Left colon (tissue), 2 donors: ENCODE measurements at regions not wholly inside any gene's neighbourhood (a gene's known extent, or its start where the extent isn't known, plus 50 kb on each side); places are given as distances from the start of the nearest gene placed in this dataset.
"Not testable (repeated sequence)": the region's sequence is repeated elsewhere in the genome, so short reads cannot be mapped to it uniquely, and the experiment has no call there.

ENCODE experiments used
- ATAC-seq: fragments of 200-7000 bp; cut with Tn5 transposase; one replicate; pipeline ENCODE4 v1.9.1; 2020; ENCODE audit warnings: mild to moderate bottlenecking, moderate library complexity
- DNase-seq, 2 donors: peaks; one replicate each; pipeline ENCODE4 v3.0.0-alpha.2; 2020
- intact Hi-C, 2 donors: fragments of 100-400 bp; cut with DNase I in 1 of 2; cut with micrococcal nuclease in 1 of 2; formaldehyde crosslinking; loops; one replicate each; pipeline versions ENCODE4 v1.11.2 to v1.14.0; 2022; cut with DNase I, micrococcal nuclease
- donor health status: DM: no; HTN: no; CAD: no.
- donor health status: DM: yes; HTN: yes; CAD: no.

DNA sequence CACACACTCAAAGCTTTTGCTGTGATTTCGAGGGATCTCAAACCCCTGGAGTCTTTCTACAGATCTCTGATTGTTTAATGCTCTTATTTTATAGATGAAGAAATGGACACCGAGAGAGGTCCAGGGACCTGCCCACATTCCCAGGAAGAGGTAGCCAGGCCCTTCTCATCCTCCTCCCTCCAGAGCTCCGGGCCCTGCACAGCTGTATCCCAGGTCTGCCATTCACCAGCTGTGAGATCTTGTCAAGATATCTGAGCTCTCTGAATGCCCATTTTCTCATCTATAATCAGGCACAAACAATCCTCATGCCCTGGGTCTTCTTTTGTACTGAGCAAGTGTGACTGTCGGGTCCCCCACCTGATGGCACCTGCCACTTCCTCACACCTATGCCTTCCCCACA is 98.2 kb upstream of the ALX4 start:
- no peak for ATAC-seq

GRCh38 chr11:44408711-44409470 is 99.0 kb upstream of the ALX4 start:
- intact Hi-C loops, result no loop called here
- no peak for DNase-seq

More for the DNA sequence above, 98.2 kb upstream of the ALX4 start:
- intact Hi-C loops, result no loop called here
- no peak for DNase-seq

GRCh38 chr11:44409558-44410236 is 99.8 kb upstream of the ALX4 start:
- no peak for ATAC-seq
- intact Hi-C loops, result no loop called here
- no peak for DNase-seq

More at GRCh38 chr11:44408711-44409470, 99.0 kb upstream of the ALX4 start:
- no peak for ATAC-seq

- DNase-seq (no peak), ATAC-seq (no peak)
- intact Hi-C loops, result no loop called here
Measured at GRCh38 chr11:44416776-44417175, 106.8 kb upstream of the ALX4 start.

DNA sequence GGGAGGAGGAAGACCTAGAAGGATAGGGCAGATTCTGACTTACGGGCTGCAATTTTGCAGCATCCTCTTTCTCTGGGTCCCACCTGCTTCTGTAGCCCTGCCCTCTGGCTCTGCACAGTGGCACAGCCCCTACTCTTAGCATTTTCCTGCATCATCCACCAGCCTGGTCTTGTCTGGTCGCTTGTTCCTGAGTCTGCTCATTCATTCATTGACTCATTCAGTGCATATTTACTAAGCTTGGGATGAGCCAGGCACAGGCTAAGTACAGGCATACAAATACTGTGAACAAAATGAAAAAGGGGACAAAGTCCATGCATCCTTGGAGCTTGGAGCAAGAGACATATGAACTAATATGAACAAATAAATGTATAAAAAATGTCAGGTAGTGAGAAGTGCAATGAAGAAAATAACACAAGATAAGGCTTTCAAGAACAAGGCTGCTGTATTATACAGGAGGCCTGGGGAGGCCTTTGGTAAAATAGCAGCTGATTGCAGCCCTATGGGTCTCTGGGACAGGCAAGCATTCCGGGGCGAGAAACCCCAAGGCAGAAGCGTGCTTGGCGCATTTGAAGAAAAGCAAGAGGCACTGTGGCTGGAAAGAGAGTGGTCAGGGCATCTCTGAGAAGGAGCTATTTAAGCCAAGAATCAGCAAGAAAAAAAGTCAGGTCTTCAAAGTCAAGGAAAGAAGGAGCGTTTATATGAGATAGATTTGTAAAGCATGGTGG is 108.0 kb upstream of the ALX4 start:
- intact Hi-C loops, result no loop called here

GRCh38 chr11:44418456-44418830 is 108.5 kb upstream of the ALX4 start:
- ATAC-seq (no peak), DNase-seq (no peak)
- intact Hi-C loops, result no loop called here

More for the DNA sequence above, 108.0 kb upstream of the ALX4 start:
- DNase-seq (no peak), ATAC-seq (no peak)

- DNase-seq (no peak), ATAC-seq (no peak)
- intact Hi-C loops, result no loop called here
Measured at GRCh38 chr11:44421090-44421675, 111.2 kb upstream of the ALX4 start.

- DNase-seq, result no peak
- intact Hi-C loops, result no loop called here
- no peak for ATAC-seq
Measured at GRCh38 chr11:44423289-44423688, 113.3 kb upstream of the ALX4 start.

DNA sequence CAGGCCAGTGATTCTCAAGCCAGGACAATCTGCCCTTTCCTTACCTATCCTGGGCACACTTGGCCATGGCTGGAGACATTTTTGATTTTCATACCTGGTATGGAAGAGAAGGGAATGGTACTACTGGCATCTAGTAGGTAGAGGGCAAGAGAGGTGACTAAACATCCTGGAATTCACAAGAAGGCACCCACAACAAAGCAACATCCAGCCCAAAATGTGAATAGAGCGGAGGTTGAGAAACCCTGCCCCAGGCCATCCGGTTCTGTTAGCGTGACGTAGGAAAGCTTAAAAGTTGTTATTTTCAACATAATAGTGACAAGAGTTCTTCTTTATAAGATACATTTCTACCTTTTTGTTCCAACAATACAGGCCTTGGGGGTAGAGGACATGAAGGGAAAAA is 114.9 kb upstream of the ALX4 start:
- DNase-seq, result no peak
- no peak for ATAC-seq
- intact Hi-C loops, result no loop called here

- intact Hi-C loops, result no loop called here
- no peak for DNase-seq
- no peak for ATAC-seq
Measured at GRCh38 chr11:44426119-44426518, 116.2 kb upstream of the ALX4 start.

GRCh38 chr11:44426958-44427357 is 117.0 kb upstream of the ALX4 start:
- intact Hi-C loops, result no loop called here
- DNase-seq, result no peak
- no peak for ATAC-seq

GRCh38 chr11:44427432-44427831 is 117.5 kb upstream of the ALX4 start:
- ATAC-seq, result no peak
- DNase-seq, result no peak
- intact Hi-C loops, result no loop called here

DNA sequence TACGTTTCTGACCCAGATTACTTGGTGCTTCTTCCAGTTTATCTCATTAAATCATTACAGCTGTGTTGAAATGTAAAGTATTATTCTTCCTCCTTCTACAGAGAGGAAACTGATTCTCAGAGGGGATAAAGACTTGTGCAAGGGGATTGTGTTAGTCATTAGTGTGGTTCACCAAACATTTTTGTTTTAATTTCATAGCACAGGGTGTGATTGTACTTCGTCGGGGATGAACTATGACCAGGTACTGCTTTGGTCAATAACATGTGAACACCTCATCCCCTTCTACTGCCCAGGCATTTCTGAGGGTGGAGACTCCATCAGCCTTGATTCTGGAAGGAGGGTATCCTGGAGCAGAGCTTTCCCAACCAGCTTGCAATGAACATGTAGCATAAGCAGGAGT is 120.2 kb upstream of the ALX4 start:
- DNase-seq (no peak), ATAC-seq (no peak)
- intact Hi-C loops, result no loop called here

GRCh38 chr11:44434191-44434590 is 124.3 kb upstream of the ALX4 start:
- ATAC-seq (no peak), DNase-seq (no peak)
- intact Hi-C loops, result no loop called here

DNA sequence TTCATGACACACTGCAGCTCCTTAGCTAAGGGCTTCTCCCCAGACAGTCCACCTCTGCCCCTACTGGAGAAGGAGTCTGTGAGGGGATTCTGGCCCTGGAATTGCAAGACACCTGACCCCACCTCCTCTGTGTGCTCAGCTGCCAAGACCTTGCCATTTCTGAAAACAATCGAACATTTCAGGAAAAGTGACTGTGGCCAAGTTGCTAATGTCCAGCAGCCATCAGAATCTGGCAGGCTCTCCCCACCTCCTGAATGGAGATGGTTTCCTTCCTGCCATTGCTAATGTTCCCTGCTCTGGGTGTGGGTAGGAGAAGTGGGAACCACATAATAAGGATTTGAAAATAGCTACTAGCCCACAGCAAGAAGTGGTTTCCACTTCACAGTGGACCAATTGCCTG is 127.2 kb upstream of the ALX4 start:
- ATAC-seq, result no peak
- intact Hi-C loops, result no loop called here
- no peak for DNase-seq

GRCh38 chr11:44442893-44443673 is 122.4 kb upstream of the CD82 start:
- ATAC-seq, intact Hi-C loops: not testable (repeated sequence)

DNA sequence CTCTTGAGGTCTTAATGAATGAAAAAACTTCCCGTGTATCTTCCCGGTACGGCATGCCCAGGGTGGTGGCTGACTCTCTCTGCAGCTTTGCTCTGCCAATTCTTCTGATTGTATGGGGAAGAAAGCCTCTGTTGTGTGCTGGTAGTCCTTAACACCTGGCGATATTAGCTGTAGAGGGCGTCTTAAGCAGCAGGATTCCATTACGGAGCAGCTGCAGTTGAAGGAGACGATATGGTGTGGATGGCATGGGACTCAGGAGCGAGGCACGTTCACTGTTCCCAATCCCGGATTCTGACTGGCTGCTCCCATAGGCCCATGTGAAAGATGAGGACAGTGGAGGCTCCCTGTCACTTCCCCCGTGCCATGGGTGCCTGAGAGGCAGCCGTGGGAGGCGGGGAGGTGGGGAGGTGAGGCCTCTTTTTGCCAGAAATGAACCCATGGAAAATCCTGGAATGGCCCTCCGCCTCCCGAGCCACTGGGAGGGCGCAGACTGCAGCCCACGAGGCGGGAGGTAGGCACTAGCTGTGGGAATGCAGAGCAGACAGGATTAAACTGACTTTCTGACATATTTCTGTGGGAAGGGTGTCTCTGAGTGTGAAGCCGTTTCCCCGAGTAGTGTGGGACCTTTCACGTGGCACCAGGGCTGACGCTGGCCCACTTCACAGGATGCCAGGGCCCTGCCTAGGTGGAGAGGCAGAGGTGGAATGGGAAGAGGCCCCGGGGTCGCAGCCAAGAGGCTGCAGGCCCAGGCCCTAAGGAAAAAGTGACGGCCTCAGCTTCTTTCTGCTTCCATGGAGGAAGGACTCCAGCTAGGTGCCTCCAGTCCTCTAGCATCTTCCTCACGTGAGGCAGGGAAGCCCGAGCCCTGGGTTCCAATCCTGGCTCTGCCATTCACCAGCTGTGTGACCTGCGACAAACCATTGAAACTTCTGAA is 121.4 kb upstream of the CD82 start:
- no peak for DNase-seq
- ATAC-seq, result no peak

More at GRCh38 chr11:44442893-44443673, 122.4 kb upstream of the CD82 start:
- DNase-seq, result not testable (repeated sequence)

More for the DNA sequence above, 121.4 kb upstream of the CD82 start:
- intact Hi-C loops, result no loop called here
